NCI-H146 treated with DMSO at 0.1 percent for 48 hours (cell line): ENCODE measurements at regions not wholly inside any gene's neighbourhood (a gene's known extent, or its start where the extent isn't known, plus 50 kb on each side); places are given as distances from the start of the nearest gene placed in this dataset.

ENCODE experiments used
- DNase-seq: peaks from one replicate; lab custom pipeline; 2025; ENCODE audit not compliant: unreplicated experiment; lab: John Stamatoyannopoulos, UW

GRCh38 chr20:50242548-50242862, 51.9 kb downstream of the CEBPB start:
- DNase-seq, result no peak

GRCh38 chr20:50242863-50243609, 52.4 kb downstream of the CEBPB start:
- DNase-seq, result no peak

GRCh38 chr20:50243610-50244351, 53.2 kb downstream of the CEBPB start:
- no peak for DNase-seq

- DNase-seq, result no peak
Measured at GRCh38 chr20:50244352-50245149, 53.9 kb downstream of the CEBPB start.

GRCh38 chr20:50245498-50246366, 55.1 kb downstream of the CEBPB start:
- no peak for DNase-seq

DNA sequence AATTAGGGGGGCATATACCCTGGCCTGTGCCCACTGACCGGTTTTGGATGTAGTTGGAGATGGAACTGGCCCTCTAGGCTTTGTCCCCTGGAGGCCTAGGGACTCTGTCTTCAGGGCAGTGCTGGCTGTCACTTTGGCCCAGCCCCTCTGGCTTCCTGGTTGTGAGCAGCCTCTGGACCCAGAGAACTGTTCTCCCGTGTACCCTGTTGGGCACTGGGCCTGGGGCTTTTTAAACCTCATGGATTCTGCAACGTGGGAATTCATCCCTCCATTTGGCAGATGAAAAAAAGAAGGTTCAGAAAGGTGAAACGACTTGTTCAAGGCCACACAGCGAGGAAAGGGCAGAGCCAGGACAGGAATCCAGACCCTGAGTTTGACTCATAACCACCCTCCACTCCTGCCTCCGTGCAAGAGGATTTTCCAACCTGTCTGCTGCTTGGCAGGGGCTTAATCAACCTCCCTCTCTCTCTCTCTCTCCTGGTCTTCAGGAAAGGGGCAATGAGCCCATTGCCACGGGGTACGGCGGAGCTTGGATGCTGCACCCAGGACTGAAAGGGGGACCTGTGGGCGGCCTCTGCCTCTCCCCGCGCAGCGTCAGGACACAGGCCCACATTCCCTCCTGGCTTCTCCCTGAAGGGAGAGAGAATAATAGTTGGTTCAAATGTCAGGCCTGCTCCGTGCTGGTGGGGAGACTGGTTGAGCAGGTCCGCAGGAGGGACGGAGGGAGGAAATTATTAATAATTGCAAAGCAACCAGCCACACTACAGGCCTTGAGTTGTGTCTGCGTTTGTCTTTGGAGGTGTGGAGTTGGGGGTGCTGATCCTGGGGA, 56.0 kb downstream of the CEBPB start:
- no peak for DNase-seq

- no peak for DNase-seq
Measured at GRCh38 chr20:50247196-50248094, 56.8 kb downstream of the CEBPB start.

GRCh38 chr20:50248104-50248641, 57.5 kb downstream of the CEBPB start:
- no peak for DNase-seq

- no peak for DNase-seq
Measured at GRCh38 chr20:50249447-50250388, 59.1 kb downstream of the CEBPB start.

DNA sequence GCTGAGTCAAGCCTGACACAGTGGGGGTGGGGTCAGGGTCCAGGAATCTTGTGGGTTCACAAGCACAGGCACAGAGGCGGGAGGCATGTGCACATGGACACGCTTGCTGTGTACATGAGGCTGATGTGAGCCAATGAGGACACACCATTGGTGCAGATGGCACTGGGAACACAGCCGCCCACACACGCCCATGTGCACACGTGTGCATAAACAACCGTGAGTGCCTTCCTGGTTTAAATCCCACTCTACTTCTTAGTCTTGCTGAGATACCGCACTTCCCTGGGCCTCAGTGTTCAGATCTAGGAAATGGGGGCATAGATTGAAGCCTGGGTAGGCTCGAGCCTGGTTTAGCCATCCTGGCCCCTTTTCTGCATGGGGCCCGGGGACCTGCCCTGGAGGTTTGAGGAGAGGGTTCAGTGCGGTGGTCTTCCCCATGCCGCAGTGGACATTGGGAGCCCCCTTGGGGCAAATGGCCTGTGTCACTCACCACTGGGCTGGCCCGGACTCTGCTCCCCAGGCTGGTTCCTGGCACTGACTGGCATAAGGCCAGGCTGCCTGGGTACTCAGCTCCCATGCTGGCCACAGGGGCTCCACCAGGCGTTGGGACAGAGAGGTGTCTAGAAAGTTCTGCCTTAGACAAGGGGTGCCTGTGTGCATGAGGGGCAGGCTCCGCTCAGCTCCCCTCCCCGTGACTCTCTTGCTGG, 60.2 kb downstream of the CEBPB start:
- no peak for DNase-seq

- DNase-seq, result no peak
Measured at GRCh38 chr20:50251383-50251748, 60.7 kb downstream of the CEBPB start.

DNA sequence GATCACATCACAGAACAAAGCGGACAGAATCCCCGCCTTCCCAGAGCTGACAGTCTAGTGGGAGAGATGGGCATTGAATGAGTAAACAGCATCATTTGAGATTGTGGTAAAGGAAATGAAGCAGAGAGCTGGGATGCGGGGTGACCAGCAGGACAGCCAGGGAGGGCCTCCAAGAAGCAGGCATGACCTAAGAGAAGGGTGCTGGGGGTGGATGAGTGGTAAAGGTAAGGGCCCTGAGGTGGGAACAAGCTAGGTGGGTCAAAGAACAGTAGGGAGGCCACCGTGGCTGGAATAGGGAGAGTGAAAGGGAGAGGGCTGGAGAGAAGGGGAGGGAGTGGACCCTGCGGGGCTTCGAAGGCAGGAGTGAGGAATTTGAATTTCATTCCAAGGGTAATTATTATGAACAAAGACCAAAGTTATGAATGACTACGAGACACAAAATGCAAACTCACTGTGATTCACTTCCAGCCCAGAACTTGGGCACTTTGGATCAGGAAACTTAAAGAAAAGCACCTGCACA, 61.4 kb downstream of the CEBPB start:
- DNase-seq, result no peak

DNA sequence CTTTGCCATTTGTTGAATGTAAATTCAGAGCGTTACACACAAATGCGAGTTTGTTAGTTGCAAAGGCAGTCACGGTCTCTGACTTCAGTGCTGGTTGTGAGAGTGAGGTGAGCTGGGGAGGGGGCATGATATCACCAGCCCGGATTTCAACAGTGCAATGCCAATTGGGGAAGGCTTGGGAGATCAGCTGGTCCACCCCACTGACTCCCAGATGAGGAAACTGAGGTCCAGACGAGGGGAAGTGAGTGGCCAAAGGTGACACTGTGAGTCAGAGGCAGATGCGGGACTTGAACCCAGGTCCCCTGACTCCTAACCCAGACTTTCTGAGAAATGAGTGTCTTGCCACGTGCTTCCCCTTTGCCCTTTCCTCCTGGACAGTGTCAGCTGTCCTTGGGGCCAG, 62.1 kb downstream of the CEBPB start:
- no peak for DNase-seq

DNA sequence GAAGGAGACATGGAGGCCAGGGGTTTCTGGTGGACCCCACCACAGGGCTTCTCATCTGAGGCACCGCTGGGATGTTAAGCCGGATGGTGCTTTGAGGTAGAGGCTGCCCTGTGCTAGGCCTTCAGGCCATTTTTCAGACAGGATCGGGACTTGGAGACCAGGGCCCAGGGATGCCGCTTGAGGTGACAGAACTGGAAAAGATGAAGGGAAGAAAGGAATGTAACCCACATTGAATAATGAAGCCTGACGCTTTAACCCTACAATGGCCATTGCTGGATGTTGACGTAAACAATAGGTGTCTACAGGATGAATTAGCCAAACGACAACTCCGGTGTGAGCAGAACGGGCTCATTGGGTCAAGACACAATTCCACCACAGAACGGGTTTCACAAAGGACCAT, 62.5 kb downstream of the CEBPB start:
- no peak for DNase-seq

DNA sequence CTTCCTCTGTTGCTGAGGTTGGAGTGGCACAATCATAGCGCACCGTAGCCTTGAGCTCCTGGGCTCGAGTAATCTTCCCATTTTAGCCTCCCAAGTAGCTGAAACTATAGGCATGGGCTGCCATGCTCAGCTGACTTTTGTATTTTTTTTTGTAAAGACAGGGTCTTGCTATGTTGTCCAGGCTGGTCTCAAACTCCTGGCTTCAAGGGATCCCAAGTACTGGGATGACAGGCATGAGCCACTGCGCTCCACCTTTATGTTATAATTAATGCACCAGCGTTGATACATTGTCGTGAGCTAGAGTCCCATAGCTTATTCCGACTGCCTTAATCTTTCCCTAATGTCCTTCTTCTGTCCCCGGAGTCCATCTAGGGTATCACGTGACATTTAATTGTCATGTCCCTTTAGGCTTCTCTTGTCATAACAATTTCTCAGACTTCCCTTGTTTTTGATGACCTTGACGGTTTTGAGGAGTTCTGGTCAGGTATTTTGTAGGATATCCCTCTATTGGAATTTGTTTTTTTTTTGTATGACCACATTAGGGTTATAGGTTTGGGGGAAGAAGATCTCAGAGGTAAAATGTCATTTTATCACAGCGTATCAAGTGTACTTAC, 63.9 kb downstream of the CEBPB start:
- DNase-seq, result no peak

GRCh38 chr20:50256577-50256976, 65.9 kb downstream of the CEBPB start:
- DNase-seq, result no peak

GRCh38 chr20:50257860-50258259, 67.2 kb downstream of the CEBPB start:
- DNase-seq, result no peak
